ENCODE measurements at regions not wholly inside any gene's neighbourhood (a gene's known extent, or its start where the extent isn't known, plus 50 kb on each side); places are given as distances from the start of the nearest gene placed in this dataset.

DNA sequence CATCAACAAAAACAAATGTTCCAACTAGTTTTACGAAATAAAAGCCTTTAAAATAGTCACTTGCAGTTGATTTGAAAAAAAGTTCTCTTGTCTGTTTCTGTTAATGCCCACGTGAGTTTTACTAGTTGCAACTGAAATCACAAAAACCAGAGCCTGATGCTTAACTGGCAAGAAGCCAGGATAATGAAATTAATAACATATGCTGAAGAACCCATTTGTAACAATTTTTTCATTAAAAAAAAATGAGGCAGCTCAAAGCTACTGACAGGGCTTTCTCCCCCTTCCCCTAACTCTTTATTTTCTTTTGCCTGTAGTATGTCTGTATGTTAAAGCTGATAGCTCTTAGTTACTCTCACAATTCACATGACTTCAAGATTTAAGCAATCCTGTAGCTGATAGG lies 132.7 kb upstream of the EYA4 start:
- TF ChIP-seq, protein P1, sequence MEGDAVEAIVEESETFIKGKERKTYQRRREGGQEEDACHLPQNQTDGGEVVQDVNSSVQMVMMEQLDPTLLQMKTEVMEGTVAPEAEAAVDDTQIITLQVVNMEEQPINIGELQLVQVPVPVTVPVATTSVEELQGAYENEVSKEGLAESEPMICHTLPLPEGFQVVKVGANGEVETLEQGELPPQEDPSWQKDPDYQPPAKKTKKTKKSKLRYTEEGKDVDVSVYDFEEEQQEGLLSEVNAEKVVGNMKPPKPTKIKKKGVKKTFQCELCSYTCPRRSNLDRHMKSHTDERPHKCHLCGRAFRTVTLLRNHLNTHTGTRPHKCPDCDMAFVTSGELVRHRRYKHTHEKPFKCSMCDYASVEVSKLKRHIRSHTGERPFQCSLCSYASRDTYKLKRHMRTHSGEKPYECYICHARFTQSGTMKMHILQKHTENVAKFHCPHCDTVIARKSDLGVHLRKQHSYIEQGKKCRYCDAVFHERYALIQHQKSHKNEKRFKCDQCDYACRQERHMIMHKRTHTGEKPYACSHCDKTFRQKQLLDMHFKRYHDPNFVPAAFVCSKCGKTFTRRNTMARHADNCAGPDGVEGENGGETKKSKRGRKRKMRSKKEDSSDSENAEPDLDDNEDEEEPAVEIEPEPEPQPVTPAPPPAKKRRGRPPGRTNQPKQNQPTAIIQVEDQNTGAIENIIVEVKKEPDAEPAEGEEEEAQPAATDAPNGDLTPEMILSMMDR (IDR thresholded peaks at IDR 0.05; ENCODE audit: low read length), result no peak
- no peak for TF ChIP-seq EZH2 (IDR thresholded peaks at IDR 0.05; ENCODE audit: borderline replicate concordance, low read length)

Data from OCI-LY1 (cell line).